GM21390 (cell line): ENCODE measurements at regions not wholly inside any gene's neighbourhood (a gene's known extent, or its start where the extent isn't known, plus 50 kb on each side); places are given as distances from the start of the nearest gene placed in this dataset.
A peak's percentile ranks its signal among the peaks of the same experiment; 100 is the strongest.
"Not testable (repeated sequence)": the region's sequence is repeated elsewhere in the genome, so short reads cannot be mapped to it uniquely, and the experiment has no call there.

Source experiments
- ATAC-seq: cut with Tn5 transposase; IDR thresholded peaks from one replicate; pipeline ENCODE4 v1.9.1; 2021; ENCODE audit not compliant: unreplicated experiment

- ATAC-seq = no peak
These were observed 55.1 kb upstream of the TLR4 start for GRCh38 chr9:117649126-117649525.

- ATAC-seq = peak; percentile 19
These were observed 59.1 kb upstream of the TLR4 start for GRCh38 chr9:117644932-117645636.

GRCh38 chr9:117644133-117644931 is 59.9 kb upstream of the TLR4 start:
- ATAC-seq = peak; percentile 88

GRCh38 chr9:117643288-117643654 is 60.9 kb upstream of the TLR4 start:
- no peak for ATAC-seq

GRCh38 chr9:117642571-117643287 is 61.5 kb upstream of the TLR4 start:
- ATAC-seq = not testable (repeated sequence)

GRCh38 chr9:117636681-117637080 is 67.5 kb upstream of the TLR4 start:
- no peak for ATAC-seq

GRCh38 chr9:117625154-117625553 is 79.0 kb upstream of the TLR4 start:
- no peak for ATAC-seq

GRCh38 chr9:117624106-117624505 is 80.1 kb upstream of the TLR4 start:
- ATAC-seq = no peak

- no peak for ATAC-seq
These were observed 81.9 kb upstream of the TLR4 start for GRCh38 chr9:117622347-117622746.

GRCh38 chr9:117616431-117616831 is 87.8 kb upstream of the TLR4 start:
- no peak for ATAC-seq

- no peak for ATAC-seq
These were observed 91.9 kb upstream of the TLR4 start for GRCh38 chr9:117612317-117612716.

GRCh38 chr9:117597977-117598376 is 106.2 kb upstream of the TLR4 start:
- ATAC-seq = no peak

- ATAC-seq = no peak
These were observed 107.5 kb upstream of the TLR4 start for GRCh38 chr9:117596678-117597077.

- ATAC-seq = no peak
These were observed 108.6 kb upstream of the TLR4 start for GRCh38 chr9:117595650-117596049.

GRCh38 chr9:117587263-117587662 is 116.9 kb upstream of the TLR4 start:
- no peak for ATAC-seq

GRCh38 chr9:117574099-117574498 is 130.1 kb upstream of the TLR4 start:
- ATAC-seq = no peak

GRCh38 chr9:117564839-117565238 is 139.4 kb upstream of the TLR4 start:
- ATAC-seq = no peak

- ATAC-seq = no peak
These were observed 142.4 kb upstream of the TLR4 start for GRCh38 chr9:117561761-117562160.

- peak; percentile 93 for ATAC-seq
These were observed 141.2 kb upstream of the ASTN2 start for GRCh38 chr9:117555964-117556629.

GRCh38 chr9:117552811-117553210 is 138.0 kb upstream of the ASTN2 start:
- no peak for ATAC-seq

- no peak for ATAC-seq
These were observed 136.3 kb upstream of the ASTN2 start for GRCh38 chr9:117551171-117551570.
